LNCaP clone FGC (cell line): ENCODE measurements at regions not wholly inside any gene's neighbourhood (a gene's known extent, or its start where the extent isn't known, plus 50 kb on each side); places are given as distances from the start of the nearest gene placed in this dataset.

ENCODE experiments used
- DNase-seq: peaks from one replicate; pipeline ENCODE4 v3.0.0-alpha.2; 2011; ENCODE audit warnings: low read depth
- H3K4me3 ChIP-seq: 2 replicates; pipeline ENCODE4 v1.5.1; 2011; ENCODE audit warnings: mild to moderate bottlenecking, low read depth, low read length, control low read depth
- CTCF ChIP-seq: IDR thresholded peaks from 2 replicates; pipeline ENCODE4 v1.5.1; 2012; ENCODE audit warnings: mild to moderate bottlenecking; ENCODE audit not compliant: control insufficient read depth, insufficient read depth; ENCODE audit errors: extremely low read depth

- no peak for DNase-seq
- H3K4me3 ChIP-seq, result no peak overlapping the region
- no peak for TF ChIP-seq CTCF
Observed at GRCh38 chr20:42020316-42020715, 402.1 kb upstream of the CHD6 start.

- DNase-seq, result no peak
- peak; percentile 48 for TF ChIP-seq CTCF
- no peak overlapping the region for H3K4me3 ChIP-seq
Observed at GRCh38 chr20:42018979-42019378, 400.8 kb upstream of the CHD6 start.

- TF ChIP-seq CTCF, result no peak
- H3K4me3 ChIP-seq, result no peak overlapping the region
- no peak for DNase-seq
Observed at GRCh38 chr20:42010090-42010489, 391.9 kb upstream of the CHD6 start.

- no peak for TF ChIP-seq CTCF
- H3K4me3 ChIP-seq, result no peak overlapping the region
Observed at GRCh38 chr20:42007251-42007650, 389.1 kb upstream of the CHD6 start.

GRCh38 chr20:42005211-42005610 is 387.0 kb upstream of the CHD6 start:
- DNase-seq, result no peak
- no peak for TF ChIP-seq CTCF

More at GRCh38 chr20:42007251-42007650, 389.1 kb upstream of the CHD6 start:
- no peak for DNase-seq

GRCh38 chr20:42003380-42003779 is 385.2 kb upstream of the CHD6 start:
- H3K4me3 ChIP-seq, result no peak overlapping the region
- no peak for TF ChIP-seq CTCF
- DNase-seq, result no peak

More at GRCh38 chr20:42005211-42005610, 387.0 kb upstream of the CHD6 start:
- no peak overlapping the region for H3K4me3 ChIP-seq

- DNase-seq, result no peak
- no peak for TF ChIP-seq CTCF
- no peak overlapping the region for H3K4me3 ChIP-seq
Observed at GRCh38 chr20:41998539-41999341, 380.6 kb upstream of the CHD6 start.
